Islet of Langerhans (tissue), 1 donor: ENCODE measurements at regions not wholly inside any gene's neighbourhood (a gene's known extent, or its start where the extent isn't known, plus 50 kb on each side); places are given as distances from the start of the nearest gene placed in this dataset.
"Not testable (repeated sequence)": the region's sequence is repeated elsewhere in the genome, so short reads cannot be mapped to it uniquely, and the experiment has no call there.

ENCODE experiments used
- FAIRE-seq: peaks from one replicate; lab custom pipeline; 2011; peaks lifted over from hg19 to GRCh38; lab: Jason Lieb, UNC

GRCh38 chr1:238639861-238640260 is 746.5 kb upstream of the CHRM3 start:
- no peak for FAIRE-seq

- FAIRE-seq = no peak
Observed at GRCh38 chr1:238628110-238628509, 737.4 kb upstream of the ZP4 start.

- FAIRE-seq = peak; percentile 58
Observed at GRCh38 chr1:238624776-238625175, 734.1 kb upstream of the ZP4 start.

- no peak for FAIRE-seq
Observed at GRCh38 chr1:238621405-238621804, 730.7 kb upstream of the ZP4 start.

- FAIRE-seq = no peak
Observed at GRCh38 chr1:238619652-238620051, 728.9 kb upstream of the ZP4 start.

- FAIRE-seq = no peak
Observed at GRCh38 chr1:238611406-238611805, 720.7 kb upstream of the ZP4 start.

GRCh38 chr1:238608144-238608543 is 717.4 kb upstream of the ZP4 start:
- FAIRE-seq = no peak

- peak; percentile 90 for FAIRE-seq
Observed at GRCh38 chr1:238606896-238607295, 716.2 kb upstream of the ZP4 start.

- FAIRE-seq = no peak
Observed at GRCh38 chr1:238606457-238606856, 715.7 kb upstream of the ZP4 start.

GRCh38 chr1:238604357-238604756 is 713.6 kb upstream of the ZP4 start:
- FAIRE-seq = peak; percentile 17

- not testable (repeated sequence) for FAIRE-seq
Observed at GRCh38 chr1:238601604-238602003, 710.9 kb upstream of the ZP4 start.

- FAIRE-seq = no peak
Observed at GRCh38 chr1:238596703-238597102, 706.0 kb upstream of the ZP4 start.

- FAIRE-seq = no peak
Observed at GRCh38 chr1:238592621-238593020, 701.9 kb upstream of the ZP4 start.

GRCh38 chr1:238589843-238590435 is 699.2 kb upstream of the ZP4 start:
- no peak for FAIRE-seq

- no peak for FAIRE-seq
Observed at GRCh38 chr1:238582816-238583215, 692.1 kb upstream of the ZP4 start.

- no peak for FAIRE-seq
Observed at GRCh38 chr1:238581332-238581731, 690.6 kb upstream of the ZP4 start.

- no peak for FAIRE-seq
Observed at GRCh38 chr1:238568735-238569134, 678.0 kb upstream of the ZP4 start.

- no peak for FAIRE-seq
Observed at GRCh38 chr1:238562341-238562740, 671.6 kb upstream of the ZP4 start.

GRCh38 chr1:238558746-238559145 is 668.0 kb upstream of the ZP4 start:
- FAIRE-seq = no peak

- no peak for FAIRE-seq
Observed at GRCh38 chr1:238558156-238558555, 667.4 kb upstream of the ZP4 start.

GRCh38 chr1:238552271-238552670 is 661.5 kb upstream of the ZP4 start:
- FAIRE-seq = no peak

- no peak for FAIRE-seq
Observed at GRCh38 chr1:238549137-238549536, 658.4 kb upstream of the ZP4 start.

- no peak for FAIRE-seq
Observed at GRCh38 chr1:238546118-238546517, 655.4 kb upstream of the ZP4 start.

GRCh38 chr1:238537641-238538040 is 646.9 kb upstream of the ZP4 start:
- no peak for FAIRE-seq
